ENCODE measurements at regions not wholly inside any gene's neighbourhood (a gene's known extent, or its start where the extent isn't known, plus 50 kb on each side); places are given as distances from the start of the nearest gene placed in this dataset.

GRCh38 chr16:87195161-87195560, 122.0 kb downstream of the C16orf95 start:
- intact Hi-C loops (cut with DNase I; ENCODE audit: low total_unique reads), result no loop called here
- TF ChIP-seq CTCF (IDR thresholded peaks at IDR 0.05) (no peak), POLR2AphosphoS5 (IDR thresholded peaks at IDR 0.05) (no peak), POLR2A (IDR thresholded peaks at IDR 0.05) (no peak)
- H3K9me3 ChIP-seq, result peaks cover 6 to 8% of the 10 kb centered on the region in 2 donors
- no peaks in the 10 kb centered on the region for H3K36me3 ChIP-seq
- H3K4me1 ChIP-seq, result no peaks in the 10 kb centered on the region
- H3K4me3 ChIP-seq, result no peak overlapping the region
- no peaks in the 10 kb centered on the region for H3K27me3 ChIP-seq
- DNase-seq (ENCODE audit: low spot score in 2 of 2), result no peak
- H3K27ac ChIP-seq, result no peak overlapping the region

- no peak for DNase-seq (ENCODE audit: low spot score in 2 of 2)
- Histone ChIP-seq H3K9me3 (no peaks in the 10 kb centered on the region), H3K4me1 (no peaks in the 10 kb centered on the region), H3K27me3 (no peaks in the 10 kb centered on the region), H3K4me3 (no peak overlapping the region), H3K27ac (no peak overlapping the region), H3K36me3 (no peaks in the 10 kb centered on the region)
- TF ChIP-seq CTCF (IDR thresholded peaks at IDR 0.05), result no peak
- no peak for TF ChIP-seq POLR2AphosphoS5 (IDR thresholded peaks at IDR 0.05)
- intact Hi-C loops (cut with DNase I; ENCODE audit: low total_unique reads), result no loop called here
These were observed 121.0 kb downstream of the C16orf95 start for GRCh38 chr16:87196231-87196630.

GRCh38 chr16:87196661-87197060, 120.5 kb downstream of the C16orf95 start:
- TF ChIP-seq POLR2AphosphoS5 (IDR thresholded peaks at IDR 0.05) (no peak), POLR2A (IDR thresholded peaks at IDR 0.05) (no peak)

GRCh38 chr16:87198328-87198832, 118.8 kb downstream of the C16orf95 start:
- H3K27ac ChIP-seq, result no peak overlapping the region
- no peak overlapping the region for H3K4me3 ChIP-seq
- TF ChIP-seq CTCF (IDR thresholded peaks at IDR 0.05), result no peak
- TF ChIP-seq POLR2AphosphoS5 (IDR thresholded peaks at IDR 0.05), result no peak
- TF ChIP-seq POLR2A (IDR thresholded peaks at IDR 0.05), result no peak
- no peaks in the 10 kb centered on the region for H3K9me3 ChIP-seq
- DNase-seq (ENCODE audit: low spot score in 2 of 2), result no peak
- H3K4me1 ChIP-seq, result no peaks in the 10 kb centered on the region
- H3K27me3 ChIP-seq, result no peaks in the 10 kb centered on the region
- H3K36me3 ChIP-seq, result no peaks in the 10 kb centered on the region
- intact Hi-C loops (cut with DNase I; ENCODE audit: low total_unique reads), result no loop called here

More at GRCh38 chr16:87196661-87197060, 120.5 kb downstream of the C16orf95 start:
- H3K4me3 ChIP-seq, result no peak overlapping the region
- intact Hi-C loops (cut with DNase I; ENCODE audit: low total_unique reads), result no loop called here
- H3K9me3 ChIP-seq, result no peaks in the 10 kb centered on the region
- no peaks in the 10 kb centered on the region for H3K36me3 ChIP-seq
- H3K4me1 ChIP-seq, result no peaks in the 10 kb centered on the region
- no peaks in the 10 kb centered on the region for H3K27me3 ChIP-seq
- DNase-seq (ENCODE audit: low spot score in 2 of 2), result no peak
- H3K27ac ChIP-seq, result no peak overlapping the region

GRCh38 chr16:87198881-87199280, 118.3 kb downstream of the C16orf95 start:
- no peak for DNase-seq (ENCODE audit: low spot score in 2 of 2)
- no peak overlapping the region for H3K4me3 ChIP-seq
- H3K9me3 ChIP-seq, result no peaks in the 10 kb centered on the region
- intact Hi-C loops (cut with DNase I; ENCODE audit: low total_unique reads), result no loop called here
- no peaks in the 10 kb centered on the region for H3K4me1 ChIP-seq
- no peak for TF ChIP-seq POLR2A (IDR thresholded peaks at IDR 0.05)
- H3K36me3 ChIP-seq, result no peaks in the 10 kb centered on the region
- no peaks in the 10 kb centered on the region for H3K27me3 ChIP-seq
- no peak overlapping the region for H3K27ac ChIP-seq

GRCh38 chr16:87199379-87199778, 117.8 kb downstream of the C16orf95 start:
- no peak for DNase-seq (ENCODE audit: low spot score in 2 of 2)
- no peaks in the 10 kb centered on the region for H3K9me3 ChIP-seq
- no peaks in the 10 kb centered on the region for H3K27me3 ChIP-seq
- TF ChIP-seq POLR2A (IDR thresholded peaks at IDR 0.05) (no peak), POLR2AphosphoS5 (IDR thresholded peaks at IDR 0.05) (no peak), CTCF (IDR thresholded peaks at IDR 0.05) (no peak)
- intact Hi-C loops (cut with DNase I; ENCODE audit: low total_unique reads), result no loop called here
- H3K36me3 ChIP-seq, result no peaks in the 10 kb centered on the region
- no peaks in the 10 kb centered on the region for H3K4me1 ChIP-seq
- no peak overlapping the region for H3K4me3 ChIP-seq
- no peak overlapping the region for H3K27ac ChIP-seq
